H9 (cell line): ENCODE measurements at regions not wholly inside any gene's neighbourhood (a gene's known extent, or its start where the extent isn't known, plus 50 kb on each side); places are given as distances from the start of the nearest gene placed in this dataset.

Experiments used
- DNase-seq: peaks from one replicate; pipeline ENCODE4 v3.0.0-alpha.2; 2017
- H2AFZ ChIP-seq: one replicate; pipeline ENCODE4 v1.6.1; 2013; ENCODE audit warnings: mild to moderate bottlenecking, low read length, control low read depth, moderate library complexity
- H2AK5ac ChIP-seq: 2 replicates; pipeline ENCODE4 v1.6.1; 2013; ENCODE audit warnings: low read length, control low read depth, mixed read lengths; ENCODE audit not compliant: insufficient read length
- H2BK120ac ChIP-seq: one replicate; pipeline ENCODE4 v1.6.1; 2013; ENCODE audit warnings: low read depth, mild to moderate bottlenecking, low read length, control low read depth, inconsistent platforms; ENCODE audit not compliant: poor library complexity, severe bottlenecking
- H2BK12ac ChIP-seq: 2 replicates; pipeline ENCODE4 v1.6.1; 2013; ENCODE audit warnings: low read length, control low read depth, mixed read lengths, low read depth; ENCODE audit not compliant: insufficient read length
- H2BK15ac ChIP-seq: 2 replicates; pipeline ENCODE4 v1.6.1; 2013; ENCODE audit warnings: low read depth, low read length, control low read depth
- H2BK20ac ChIP-seq: one replicate; pipeline ENCODE4 v1.6.1; 2013; ENCODE audit warnings: low read depth, mild to moderate bottlenecking, low read length, control low read depth, inconsistent platforms; ENCODE audit not compliant: poor library complexity, severe bottlenecking
- H2BK5ac ChIP-seq: 2 replicates; pipeline ENCODE4 v1.6.1; 2013; ENCODE audit warnings: low read length, control low read depth, mixed read lengths; ENCODE audit not compliant: insufficient read length
- H3K14ac ChIP-seq: 2 replicates; pipeline ENCODE4 v1.6.1; 2013; ENCODE audit warnings: low read length, control low read depth; ENCODE audit not compliant: insufficient read depth
- H3K18ac ChIP-seq: 2 replicates; pipeline ENCODE4 v1.6.1; 2013; ENCODE audit warnings: low read depth, mild to moderate bottlenecking, mixed read lengths, low read length, control low read depth; ENCODE audit not compliant: insufficient read length
- H3K23ac ChIP-seq: 2 replicates; pipeline ENCODE4 v1.6.1; 2013; ENCODE audit warnings: low read length, control low read depth, mixed read lengths, low read depth; ENCODE audit not compliant: insufficient read length
- H3K23me2 ChIP-seq: 2 replicates; pipeline ENCODE4 v1.6.1; 2013; ENCODE audit warnings: low read depth, mild to moderate bottlenecking, mixed read lengths, low read length, control low read depth; ENCODE audit not compliant: insufficient read length, poor library complexity, severe bottlenecking
- H3K27ac ChIP-seq: 2 replicates; pipeline ENCODE4 v1.5.1; 2013; ENCODE audit warnings: low read length, control low read depth, mixed read lengths, low read depth; ENCODE audit not compliant: insufficient read length
- H3K27me3 ChIP-seq: 2 replicates; pipeline ENCODE4 v1.6.1; 2013; ENCODE audit warnings: low read length, control low read depth, inconsistent platforms; ENCODE audit not compliant: insufficient read depth
- H3K4ac ChIP-seq: 2 replicates; pipeline ENCODE4 v1.6.1; 2013; ENCODE audit warnings: low read depth, mild to moderate bottlenecking, control low read depth, inconsistent platforms, low read length, moderate library complexity
- H3K4me1 ChIP-seq: 2 replicates; pipeline ENCODE4 v1.6.1; 2013; ENCODE audit warnings: low read length, control low read depth, inconsistent platforms; ENCODE audit not compliant: insufficient read depth
- H3K4me2 ChIP-seq: 2 replicates; pipeline ENCODE4 v1.6.1; 2013; ENCODE audit warnings: low read length, control low read depth, mixed read lengths; ENCODE audit not compliant: insufficient read length, insufficient read depth
- H3K56ac ChIP-seq: 2 replicates; pipeline ENCODE4 v1.6.1; 2013; ENCODE audit warnings: low read depth, mild to moderate bottlenecking, mixed read lengths, low read length, control low read depth; ENCODE audit not compliant: insufficient read length
- H3K79me1 ChIP-seq: 2 replicates; pipeline ENCODE4 v1.6.1; 2013; ENCODE audit warnings: low read depth, mild to moderate bottlenecking, moderate library complexity, low read length, control low read depth, inconsistent platforms; ENCODE audit not compliant: insufficient read depth, poor library complexity, severe bottlenecking
- H3K79me2 ChIP-seq: 2 replicates; pipeline ENCODE4 v1.6.1; 2013; ENCODE audit warnings: low read length, control low read depth, inconsistent platforms; ENCODE audit not compliant: insufficient read depth
- H3K9ac ChIP-seq: 2 replicates; pipeline ENCODE4 v1.6.1; 2013; ENCODE audit warnings: low read length, control low read depth, mixed read lengths; ENCODE audit not compliant: insufficient read length; ENCODE audit errors: extremely low read depth
- H3K9me3 ChIP-seq: one replicate; pipeline ENCODE4 v1.6.1; 2013; ENCODE audit warnings: low read depth, low read length, inconsistent platforms; ENCODE audit not compliant: control insufficient read depth
- H3T11ph ChIP-seq: one replicate; pipeline ENCODE4 v1.6.1; 2013; ENCODE audit warnings: mild to moderate bottlenecking, low read length, control low read depth, inconsistent platforms
- H4K20me1 ChIP-seq: one replicate; pipeline ENCODE4 v1.6.1; 2013; ENCODE audit not compliant: control insufficient read depth, insufficient read length, insufficient read depth
- H4K5ac ChIP-seq: 2 replicates; pipeline ENCODE4 v1.6.1; 2013; ENCODE audit warnings: low read depth, mild to moderate bottlenecking, mixed read lengths, low read length, control low read depth; ENCODE audit not compliant: insufficient read length
- H4K8ac ChIP-seq: replicated peaks from 2 replicates; pipeline ENCODE4 v1.6.1; 2013; ENCODE audit warnings: low read length, control low read depth, mixed read lengths, low read depth; ENCODE audit not compliant: insufficient read length
- H4K91ac ChIP-seq: 2 replicates; pipeline ENCODE4 v1.6.1; 2013; ENCODE audit warnings: low read depth, mild to moderate bottlenecking, moderate library complexity, mixed read lengths, low read length, control low read depth; ENCODE audit not compliant: insufficient read length
- H3K27ac Mint-ChIP-seq, 3 experiments: 2 replicates in 2 of 3; 3 replicates in 1 of 3; pipeline ENCODE4 v1.8.0; 2020 to 2021; ENCODE audit warnings: mixed read lengths in 3 of 3, mild to moderate bottlenecking in 1 of 3, moderate library complexity in 1 of 3
- H3K27me3 Mint-ChIP-seq: 2 replicates; pipeline ENCODE4 v1.8.0; 2021; ENCODE audit warnings: low read depth, mild to moderate bottlenecking, moderate library complexity, mixed read lengths
- H3K36me3 Mint-ChIP-seq, 3 experiments: 2 replicates in 2 of 3; 3 replicates in 1 of 3; pipeline ENCODE4 v1.8.0; 2020 to 2021; ENCODE audit warnings: low read depth in 3 of 3, mixed read lengths in 3 of 3; ENCODE audit not compliant: insufficient read depth in 1 of 3
- H3K4me1 Mint-ChIP-seq, 2 experiments: 2 replicates each; pipeline ENCODE4 v1.8.0; 2020; ENCODE audit warnings: mixed read lengths in 2 of 2
- H3K4me3 Mint-ChIP-seq, 2 experiments: 2 replicates in 1 of 2; 3 replicates in 1 of 2; pipeline ENCODE4 v1.8.0; 2020 to 2021; ENCODE audit warnings: mild to moderate bottlenecking in 2 of 2, mixed read lengths in 2 of 2, moderate library complexity in 1 of 2
- H3K9me3 Mint-ChIP-seq, 2 experiments: 2 replicates in 1 of 2; 3 replicates in 1 of 2; pipeline ENCODE4 v1.8.0; 2020; ENCODE audit warnings: mild to moderate bottlenecking in 2 of 2, mixed read lengths in 2 of 2, moderate library complexity in 1 of 2
- WGBS: extraction: QIAGEN DNeasy Blood & Tissue Kit; methylation state at CpG from one replicate; pipeline ENCODE4 v1.1.7; 2013; ENCODE audit warnings: missing lambda C conversion rate, low lambda C conversion rate, mixed read lengths; ENCODE audit not compliant: insufficient read length; ENCODE audit errors: extremely low coverage; 5-methylcytosine and 5-hydroxymethylcytosine counted together
- TF ChIP-seq, protein P1 (sequence below): fragments of 200-600 bp; sonication (generic); conservative IDR thresholded peaks from 3 replicates; pipeline ENCODE4 v1.8.0; 2021; ENCODE audit warnings: antibody characterized with exemption, mild to moderate bottlenecking

- no peak for DNase-seq
- no peaks in the 10 kb centered on the region for H3K9me3 Mint-ChIP-seq
Observed at GRCh38 chr11:28542561-28542960, 434.4 kb downstream of the METTL15 start.

More at GRCh38 chr11:28542561-28542960, 434.4 kb downstream of the METTL15 start:
- H3K4ac ChIP-seq = no peak overlapping the region
- no CpG with 5 or more reads among the region's 1 CpG for WGBS
- Mint-ChIP-seq H3K4me3 (no peak overlapping the region), H3K27me3 (no peaks in the 10 kb centered on the region), H3K36me3 (no peaks in the 10 kb centered on the region), H3K27ac (no peak overlapping the region), H3K4me1 (peaks cover 3 to 5% of the 10 kb centered on the region in 2 experiments; a peak in 3 of 4 replicates)
- H3K27me3 ChIP-seq = no peaks in the 10 kb centered on the region; the same call in 1 of the 2 replicates
- H2AK5ac ChIP-seq = no peak overlapping the region
- no peaks in the 10 kb centered on the region for H3K4me1 ChIP-seq
- no peak overlapping the region for H4K5ac ChIP-seq
- no peaks in the 10 kb centered on the region for H3K79me1 ChIP-seq
- no peaks in the 10 kb centered on the region for H3K23me2 ChIP-seq
- no peak overlapping the region for H3K9ac ChIP-seq
- H3K23ac ChIP-seq = no peak overlapping the region
- H3K9me3 ChIP-seq = no peaks in the 10 kb centered on the region
- H4K20me1 ChIP-seq = no peaks in the 10 kb centered on the region
- H3K18ac ChIP-seq = no peak overlapping the region
- H4K91ac ChIP-seq = no peak overlapping the region
- no peak overlapping the region for H3K27ac ChIP-seq
- H2BK12ac ChIP-seq = no peak overlapping the region
- TF ChIP-seq, protein P1, sequence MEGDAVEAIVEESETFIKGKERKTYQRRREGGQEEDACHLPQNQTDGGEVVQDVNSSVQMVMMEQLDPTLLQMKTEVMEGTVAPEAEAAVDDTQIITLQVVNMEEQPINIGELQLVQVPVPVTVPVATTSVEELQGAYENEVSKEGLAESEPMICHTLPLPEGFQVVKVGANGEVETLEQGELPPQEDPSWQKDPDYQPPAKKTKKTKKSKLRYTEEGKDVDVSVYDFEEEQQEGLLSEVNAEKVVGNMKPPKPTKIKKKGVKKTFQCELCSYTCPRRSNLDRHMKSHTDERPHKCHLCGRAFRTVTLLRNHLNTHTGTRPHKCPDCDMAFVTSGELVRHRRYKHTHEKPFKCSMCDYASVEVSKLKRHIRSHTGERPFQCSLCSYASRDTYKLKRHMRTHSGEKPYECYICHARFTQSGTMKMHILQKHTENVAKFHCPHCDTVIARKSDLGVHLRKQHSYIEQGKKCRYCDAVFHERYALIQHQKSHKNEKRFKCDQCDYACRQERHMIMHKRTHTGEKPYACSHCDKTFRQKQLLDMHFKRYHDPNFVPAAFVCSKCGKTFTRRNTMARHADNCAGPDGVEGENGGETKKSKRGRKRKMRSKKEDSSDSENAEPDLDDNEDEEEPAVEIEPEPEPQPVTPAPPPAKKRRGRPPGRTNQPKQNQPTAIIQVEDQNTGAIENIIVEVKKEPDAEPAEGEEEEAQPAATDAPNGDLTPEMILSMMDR = no peak
- no peak overlapping the region for H2BK5ac ChIP-seq
- H3K4me2 ChIP-seq = no peak overlapping the region
- H4K8ac ChIP-seq = no peak overlapping the region
- H3K79me2 ChIP-seq = no peaks in the 10 kb centered on the region
- H2AFZ ChIP-seq = no peak overlapping the region
- no peak overlapping the region for H2BK20ac ChIP-seq
- H3T11ph ChIP-seq = no peak overlapping the region
- H3K14ac ChIP-seq = no peak overlapping the region
- H3K56ac ChIP-seq = no peak overlapping the region
- no peak overlapping the region for H2BK120ac ChIP-seq
- no peak overlapping the region for H2BK15ac ChIP-seq
